ENCODE measurements at regions not wholly inside any gene's neighbourhood (a gene's known extent, or its start where the extent isn't known, plus 50 kb on each side); places are given as distances from the start of the nearest gene placed in this dataset.

GRCh38 chr1:53378061-53378460, 50.2 kb upstream of the LRP8 start:
- DNase-seq (ENCODE audit: low read depth in 2 of 2), result no peak

- no peak for DNase-seq (ENCODE audit: low read depth in 2 of 2)
These were observed 51.2 kb upstream of the LRP8 start for GRCh38 chr1:53378932-53379661.

GRCh38 chr1:53379662-53380002, 51.8 kb upstream of the LRP8 start:
- no peak for DNase-seq (ENCODE audit: low read depth in 2 of 2)

- DNase-seq (ENCODE audit: low read depth in 2 of 2), result no peak
These were observed 52.4 kb upstream of the LRP8 start for GRCh38 chr1:53380296-53380695.

- no peak for DNase-seq (ENCODE audit: low read depth in 2 of 2)
These were observed 54.0 kb upstream of the LRP8 start for GRCh38 chr1:53381790-53382401.

- no peak for DNase-seq (ENCODE audit: low read depth in 2 of 2)
These were observed 55.4 kb upstream of the LRP8 start for GRCh38 chr1:53383136-53383870.

GRCh38 chr1:53384796-53385195, 56.9 kb upstream of the LRP8 start:
- no peak for DNase-seq (ENCODE audit: low read depth in 2 of 2)

- no peak for DNase-seq (ENCODE audit: low read depth in 2 of 2)
These were observed 57.7 kb upstream of the LRP8 start for GRCh38 chr1:53385276-53386225.

- no peak for DNase-seq (ENCODE audit: low read depth in 2 of 2)
These were observed 61.1 kb upstream of the LRP8 start for GRCh38 chr1:53388963-53389362.

- no peak for DNase-seq (ENCODE audit: low read depth in 2 of 2)
These were observed 62.4 kb upstream of the LRP8 start for GRCh38 chr1:53390261-53390660.

- no peak for DNase-seq (ENCODE audit: low read depth in 2 of 2)
These were observed 62.9 kb upstream of the LRP8 start for GRCh38 chr1:53390736-53391135.

- DNase-seq (ENCODE audit: low read depth in 2 of 2), result no peak
These were observed 63.4 kb upstream of the LRP8 start for GRCh38 chr1:53391296-53391695.

GRCh38 chr1:53391982-53392381, 64.1 kb upstream of the LRP8 start:
- no peak for DNase-seq (ENCODE audit: low read depth in 2 of 2)

GRCh38 chr1:53392460-53392859, 64.6 kb upstream of the LRP8 start:
- DNase-seq (ENCODE audit: low read depth in 2 of 2), result no peak

GRCh38 chr1:53393325-53393792, 65.5 kb upstream of the LRP8 start:
- DNase-seq (ENCODE audit: low read depth in 2 of 2), result peak; percentile 33 to 43

GRCh38 chr1:53394306-53394705, 64.9 kb upstream of the DMRTB1 start:
- DNase-seq (ENCODE audit: low read depth in 2 of 2), result no peak

- DNase-seq (ENCODE audit: low read depth in 2 of 2), result no peak
These were observed 63.5 kb upstream of the DMRTB1 start for GRCh38 chr1:53395671-53396215.

- DNase-seq (ENCODE audit: low read depth in 2 of 2), result no peak
These were observed 62.5 kb upstream of the DMRTB1 start for GRCh38 chr1:53396573-53397268.

GRCh38 chr1:53398091-53398490, 61.1 kb upstream of the DMRTB1 start:
- DNase-seq (ENCODE audit: low read depth in 2 of 2), result no peak

- DNase-seq (ENCODE audit: low read depth in 2 of 2), result no peak
These were observed 60.4 kb upstream of the DMRTB1 start for GRCh38 chr1:53398576-53399365.

All from activated CD8-positive, alpha-beta memory T cell treated with anti-CD3 and anti-CD28 coated beads for 4 hours (primary cell).